ENCODE measurements at regions not wholly inside any gene's neighbourhood (a gene's known extent, or its start where the extent isn't known, plus 50 kb on each side); places are given as distances from the start of the nearest gene placed in this dataset.

DNA sequence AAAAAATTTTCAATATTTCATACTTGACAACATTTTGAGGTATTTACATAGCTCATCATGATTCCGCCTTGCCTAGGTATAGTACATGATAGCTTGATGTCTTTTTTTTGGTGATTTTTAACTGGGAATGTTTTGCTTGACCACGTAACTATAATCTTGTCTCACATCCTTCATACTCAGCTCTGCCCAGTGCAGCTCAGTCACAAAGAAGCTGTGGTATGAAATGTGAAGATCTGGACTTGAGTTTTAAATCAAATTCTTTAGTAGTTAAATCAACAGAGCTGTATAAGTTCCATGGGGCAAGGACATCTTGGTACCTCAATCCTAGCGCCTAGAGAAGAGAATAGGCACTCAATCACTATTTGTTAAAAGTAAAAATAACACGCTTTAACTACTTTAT is 276.3 kb upstream of the DKK2 start (continued):
- TF ChIP-seq, protein P1, sequence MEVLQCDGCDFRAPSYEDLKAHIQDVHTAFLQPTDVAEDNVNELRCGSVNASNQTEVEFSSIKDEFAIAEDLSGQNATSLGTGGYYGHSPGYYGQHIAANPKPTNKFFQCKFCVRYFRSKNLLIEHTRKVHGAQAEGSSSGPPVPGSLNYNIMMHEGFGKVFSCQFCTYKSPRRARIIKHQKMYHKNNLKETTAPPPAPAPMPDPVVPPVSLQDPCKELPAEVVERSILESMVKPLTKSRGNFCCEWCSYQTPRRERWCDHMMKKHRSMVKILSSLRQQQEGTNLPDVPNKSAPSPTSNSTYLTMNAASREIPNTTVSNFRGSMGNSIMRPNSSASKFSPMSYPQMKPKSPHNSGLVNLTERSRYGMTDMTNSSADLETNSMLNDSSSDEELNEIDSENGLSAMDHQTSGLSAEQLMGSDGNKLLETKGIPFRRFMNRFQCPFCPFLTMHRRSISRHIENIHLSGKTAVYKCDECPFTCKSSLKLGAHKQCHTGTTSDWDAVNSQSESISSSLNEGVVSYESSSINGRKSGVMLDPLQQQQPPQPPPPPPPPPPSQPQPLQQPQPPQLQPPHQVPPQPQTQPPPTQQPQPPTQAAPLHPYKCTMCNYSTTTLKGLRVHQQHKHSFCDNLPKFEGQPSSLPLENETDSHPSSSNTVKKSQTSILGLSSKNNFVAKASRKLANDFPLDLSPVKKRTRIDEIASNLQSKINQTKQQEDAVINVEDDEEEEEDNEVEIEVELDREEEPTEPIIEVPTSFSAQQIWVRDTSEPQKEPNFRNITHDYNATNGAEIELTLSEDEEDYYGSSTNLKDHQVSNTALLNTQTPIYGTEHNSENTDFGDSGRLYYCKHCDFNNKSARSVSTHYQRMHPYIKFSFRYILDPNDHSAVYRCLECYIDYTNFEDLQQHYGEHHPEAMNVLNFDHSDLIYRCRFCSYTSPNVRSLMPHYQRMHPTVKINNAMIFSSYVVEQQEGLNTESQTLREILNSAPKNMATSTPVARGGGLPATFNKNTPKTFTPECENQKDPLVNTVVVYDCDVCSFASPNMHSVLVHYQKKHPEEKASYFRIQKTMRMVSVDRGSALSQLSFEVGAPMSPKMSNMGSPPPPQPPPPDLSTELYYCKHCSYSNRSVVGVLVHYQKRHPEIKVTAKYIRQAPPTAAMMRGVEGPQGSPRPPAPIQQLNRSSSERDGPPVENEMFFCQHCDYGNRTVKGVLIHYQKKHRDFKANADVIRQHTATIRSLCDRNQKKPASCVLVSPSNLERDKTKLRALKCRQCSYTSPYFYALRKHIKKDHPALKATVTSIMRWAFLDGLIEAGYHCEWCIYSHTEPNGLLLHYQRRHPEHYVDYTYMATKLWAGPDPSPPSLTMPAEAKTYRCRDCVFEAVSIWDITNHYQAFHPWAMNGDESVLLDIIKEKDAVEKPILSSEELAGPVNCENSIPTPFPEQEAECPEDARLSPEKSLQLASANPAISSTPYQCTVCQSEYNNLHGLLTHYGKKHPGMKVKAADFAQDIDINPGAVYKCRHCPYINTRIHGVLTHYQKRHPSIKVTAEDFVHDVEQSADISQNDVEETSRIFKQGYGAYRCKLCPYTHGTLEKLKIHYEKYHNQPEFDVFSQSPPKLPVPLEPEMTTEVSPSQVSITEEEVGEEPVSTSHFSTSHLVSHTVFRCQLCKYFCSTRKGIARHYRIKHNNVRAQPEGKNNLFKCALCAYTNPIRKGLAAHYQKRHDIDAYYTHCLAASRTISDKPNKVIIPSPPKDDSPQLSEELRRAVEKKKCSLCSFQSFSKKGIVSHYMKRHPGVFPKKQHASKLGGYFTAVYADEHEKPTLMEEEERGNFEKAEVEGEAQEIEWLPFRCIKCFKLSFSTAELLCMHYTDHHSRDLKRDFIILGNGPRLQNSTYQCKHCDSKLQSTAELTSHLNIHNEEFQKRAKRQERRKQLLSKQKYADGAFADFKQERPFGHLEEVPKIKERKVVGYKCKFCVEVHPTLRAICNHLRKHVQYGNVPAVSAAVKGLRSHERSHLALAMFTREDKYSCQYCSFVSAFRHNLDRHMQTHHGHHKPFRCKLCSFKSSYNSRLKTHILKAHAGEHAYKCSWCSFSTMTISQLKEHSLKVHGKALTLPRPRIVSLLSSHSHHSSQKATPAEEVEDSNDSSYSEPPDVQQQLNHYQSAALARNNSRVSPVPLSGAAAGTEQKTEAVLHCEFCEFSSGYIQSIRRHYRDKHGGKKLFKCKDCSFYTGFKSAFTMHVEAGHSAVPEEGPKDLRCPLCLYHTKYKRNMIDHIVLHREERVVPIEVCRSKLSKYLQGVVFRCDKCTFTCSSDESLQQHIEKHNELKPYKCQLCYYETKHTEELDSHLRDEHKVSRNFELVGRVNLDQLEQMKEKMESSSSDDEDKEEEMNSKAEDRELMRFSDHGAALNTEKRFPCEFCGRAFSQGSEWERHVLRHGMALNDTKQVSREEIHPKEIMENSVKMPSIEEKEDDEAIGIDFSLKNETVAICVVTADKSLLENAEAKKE (CRISPR knock-in tag; IDR thresholded peaks at IDR 0.05) = no peak

DNA sequence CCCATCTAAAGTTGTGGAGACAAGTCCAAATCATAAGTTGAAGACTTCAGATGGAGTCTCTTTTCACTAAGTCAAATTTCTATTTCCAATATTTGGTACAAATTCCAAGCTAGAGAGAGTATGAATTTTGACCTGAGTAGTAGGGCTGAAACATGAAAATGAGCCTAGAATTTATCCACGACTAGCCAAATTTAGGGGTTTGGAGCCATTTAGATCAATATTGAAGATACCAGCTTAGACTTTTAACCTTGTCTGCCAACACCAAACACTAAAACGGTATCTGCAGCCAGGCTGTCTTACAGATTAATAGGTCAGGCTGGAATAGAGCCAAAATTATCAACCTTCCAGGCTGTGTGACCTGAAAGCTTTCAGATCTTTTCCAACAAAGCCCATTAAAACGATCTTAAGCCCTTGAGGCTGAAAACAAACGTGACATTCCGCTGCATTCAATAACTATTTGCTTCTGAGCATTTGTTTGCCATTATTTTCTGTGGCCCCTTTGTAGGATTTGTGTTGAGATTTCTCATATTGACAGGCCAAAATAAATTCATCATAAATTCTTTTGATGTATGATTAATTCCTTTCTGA is 268.7 kb upstream of the DKK2 start:
- Histone ChIP-seq H3K4me2 (no peak overlapping the region), H3K27ac (ENCODE audit: low read depth) (no peak overlapping the region), H3K36me3 (ENCODE audit: insufficient read depth) (no peaks in the 10 kb centered on the region), H3K9me2 (ENCODE audit: insufficient read depth) (no peaks in the 10 kb centered on the region; the same call in none of the 2 replicates), H3K79me2 (replicated peaks; ENCODE audit: insufficient read depth) (no peaks in the 10 kb centered on the region), H3K4me3 (no peak overlapping the region), H3K27me3 (ENCODE audit: insufficient read depth) (no peaks in the 10 kb centered on the region), H3K4me1 (ENCODE audit: insufficient read depth) (no peaks in the 10 kb centered on the region), H4K20me1 (replicated peaks; ENCODE audit: insufficient read depth) (no peaks in the 10 kb centered on the region), H3F3A (replicated peaks; ENCODE audit: low read depth) (no peaks in the 10 kb centered on the region), H2AFZ (no peak overlapping the region)
- DNase-seq (ENCODE audit: low spot score) = no peak
- Mint-ChIP-seq H3K9me3 (peaks cover 6% of the 10 kb centered on the region; the same call in 2 of the 3 replicates), H3K27ac (no peak overlapping the region), H3K4me1 (no peaks in the 10 kb centered on the region), H3K36me3 (ENCODE audit: low read depth) (no peaks in the 10 kb centered on the region), H3K27me3 (ENCODE audit: insufficient read depth, low read depth, poor library complexity) (no peaks in the 10 kb centered on the region), H3K4me3 (no peak overlapping the region)
- no peak for TF ChIP-seq EZH2phosphoT487 (IDR thresholded peaks at IDR 0.05; ENCODE audit: unreplicated experiment)
- TF ChIP-seq, protein P2, sequence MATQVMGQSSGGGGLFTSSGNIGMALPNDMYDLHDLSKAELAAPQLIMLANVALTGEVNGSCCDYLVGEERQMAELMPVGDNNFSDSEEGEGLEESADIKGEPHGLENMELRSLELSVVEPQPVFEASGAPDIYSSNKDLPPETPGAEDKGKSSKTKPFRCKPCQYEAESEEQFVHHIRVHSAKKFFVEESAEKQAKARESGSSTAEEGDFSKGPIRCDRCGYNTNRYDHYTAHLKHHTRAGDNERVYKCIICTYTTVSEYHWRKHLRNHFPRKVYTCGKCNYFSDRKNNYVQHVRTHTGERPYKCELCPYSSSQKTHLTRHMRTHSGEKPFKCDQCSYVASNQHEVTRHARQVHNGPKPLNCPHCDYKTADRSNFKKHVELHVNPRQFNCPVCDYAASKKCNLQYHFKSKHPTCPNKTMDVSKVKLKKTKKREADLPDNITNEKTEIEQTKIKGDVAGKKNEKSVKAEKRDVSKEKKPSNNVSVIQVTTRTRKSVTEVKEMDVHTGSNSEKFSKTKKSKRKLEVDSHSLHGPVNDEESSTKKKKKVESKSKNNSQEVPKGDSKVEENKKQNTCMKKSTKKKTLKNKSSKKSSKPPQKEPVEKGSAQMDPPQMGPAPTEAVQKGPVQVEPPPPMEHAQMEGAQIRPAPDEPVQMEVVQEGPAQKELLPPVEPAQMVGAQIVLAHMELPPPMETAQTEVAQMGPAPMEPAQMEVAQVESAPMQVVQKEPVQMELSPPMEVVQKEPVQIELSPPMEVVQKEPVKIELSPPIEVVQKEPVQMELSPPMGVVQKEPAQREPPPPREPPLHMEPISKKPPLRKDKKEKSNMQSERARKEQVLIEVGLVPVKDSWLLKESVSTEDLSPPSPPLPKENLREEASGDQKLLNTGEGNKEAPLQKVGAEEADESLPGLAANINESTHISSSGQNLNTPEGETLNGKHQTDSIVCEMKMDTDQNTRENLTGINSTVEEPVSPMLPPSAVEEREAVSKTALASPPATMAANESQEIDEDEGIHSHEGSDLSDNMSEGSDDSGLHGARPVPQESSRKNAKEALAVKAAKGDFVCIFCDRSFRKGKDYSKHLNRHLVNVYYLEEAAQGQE (IDR thresholded peaks at IDR 0.05; ENCODE audit: unreplicated experiment) = no peak
- ATAC-seq = no peak

All from GM23338 (cell line).